ENCODE measurements at regions not wholly inside any gene's neighbourhood (a gene's known extent, or its start where the extent isn't known, plus 50 kb on each side); places are given as distances from the start of the nearest gene placed in this dataset.

GRCh38 chr5:144773628-144774027 is 603.0 kb downstream of the KCTD16 start:
- ChIA-PET CTCF (no interaction called here), POLR2A (ENCODE audit: low non-redundant PET) (no interaction called here)
- H3K27ac ChIP-seq (ENCODE audit: low read depth, low read length, poor library complexity, severe bottlenecking): no peak overlapping the region
- intact Hi-C loops (cut with micrococcal nuclease; ENCODE audit: unreplicated experiment): no loop called here
- no peak overlapping the region for H3K4me3 ChIP-seq (ENCODE audit: low read depth, low read length, poor library complexity, severe bottlenecking)
- no peaks in the 10 kb centered on the region for H3K4me1 ChIP-seq (ENCODE audit: insufficient read depth, low read length, poor library complexity, severe bottlenecking)
- no peaks in the 10 kb centered on the region for H3K9me3 ChIP-seq (ENCODE audit: low read depth, low read length, poor library complexity, severe bottlenecking)
- BruUV-seq (replicated peaks): no TSS peak
- no peaks in the 10 kb centered on the region for H3K36me3 ChIP-seq (ENCODE audit: insufficient read depth, low read length, poor library complexity, severe bottlenecking)
- no peak for DNase-seq (ENCODE audit: low spot score)
- TF ChIP-seq CTCF (conservative IDR thresholded peaks at IDR 0.05; ENCODE audit: low read depth, low read length) (no peak), EZH2 (IDR thresholded peaks at IDR 0.05; ENCODE audit: borderline replicate concordance, low read depth, low read length, poor library complexity, severe bottlenecking) (no peak)
- H3K27me3 ChIP-seq (replicated peaks; ENCODE audit: insufficient read depth, low read depth, low read length, poor library complexity): peaks cover 14% of the 10 kb centered on the region

GRCh38 chr5:144771802-144772201 is 601.1 kb downstream of the KCTD16 start:
- CTCF ChIA-PET: no interaction called here
- intact Hi-C loops (cut with micrococcal nuclease; ENCODE audit: unreplicated experiment): no loop called here
- POLR2A ChIA-PET (ENCODE audit: low non-redundant PET): no interaction called here
- Histone ChIP-seq H3K9me3 (ENCODE audit: low read depth, low read length, poor library complexity, severe bottlenecking) (no peaks in the 10 kb centered on the region), H3K4me3 (ENCODE audit: low read depth, low read length, poor library complexity, severe bottlenecking) (no peak overlapping the region), H3K4me1 (ENCODE audit: insufficient read depth, low read length, poor library complexity, severe bottlenecking) (no peaks in the 10 kb centered on the region), H3K27me3 (replicated peaks; ENCODE audit: insufficient read depth, low read depth, low read length, poor library complexity) (peaks cover 10% of the 10 kb centered on the region), H3K27ac (ENCODE audit: low read depth, low read length, poor library complexity, severe bottlenecking) (no peak overlapping the region), H3K36me3 (ENCODE audit: insufficient read depth, low read length, poor library complexity, severe bottlenecking) (no peaks in the 10 kb centered on the region)
- no peak for DNase-seq (ENCODE audit: low spot score)
- TF ChIP-seq EZH2 (IDR thresholded peaks at IDR 0.05; ENCODE audit: borderline replicate concordance, low read depth, low read length, poor library complexity, severe bottlenecking): no peak
- no peak for TF ChIP-seq CTCF (conservative IDR thresholded peaks at IDR 0.05; ENCODE audit: low read depth, low read length)
- no TSS peak for BruUV-seq (replicated peaks)

- DNase-seq (ENCODE audit: low spot score): no peak
- no peak overlapping the region for H3K4me3 ChIP-seq (ENCODE audit: low read depth, low read length, poor library complexity, severe bottlenecking)
- no peak overlapping the region for H3K27ac ChIP-seq (ENCODE audit: low read depth, low read length, poor library complexity, severe bottlenecking)
- intact Hi-C loops (cut with micrococcal nuclease; ENCODE audit: unreplicated experiment): no loop called here
- no TSS peak for BruUV-seq (replicated peaks)
- H3K4me1 ChIP-seq (ENCODE audit: insufficient read depth, low read length, poor library complexity, severe bottlenecking): no peaks in the 10 kb centered on the region
- ChIA-PET CTCF (interaction anchor here (0.6 kb wide), 1 partner anchor 541 kb away, joined by 3 read pairs; no protein-coding TSS in a partner anchor), POLR2A (ENCODE audit: low non-redundant PET) (no interaction called here)
- no peaks in the 10 kb centered on the region for H3K27me3 ChIP-seq (replicated peaks; ENCODE audit: insufficient read depth, low read depth, low read length, poor library complexity)
- no peaks in the 10 kb centered on the region for H3K9me3 ChIP-seq (ENCODE audit: low read depth, low read length, poor library complexity, severe bottlenecking)
- H3K36me3 ChIP-seq (ENCODE audit: insufficient read depth, low read length, poor library complexity, severe bottlenecking): no peaks in the 10 kb centered on the region
- TF ChIP-seq EZH2 (IDR thresholded peaks at IDR 0.05; ENCODE audit: borderline replicate concordance, low read depth, low read length, poor library complexity, severe bottlenecking) (no peak), CTCF (conservative IDR thresholded peaks at IDR 0.05; ENCODE audit: low read depth, low read length) (no peak)
These were observed 571.7 kb downstream of the KCTD16 start for GRCh38 chr5:144742361-144742760.

All from A673 (cell line).